ENCODE measurements at regions not wholly inside any gene's neighbourhood (a gene's known extent, or its start where the extent isn't known, plus 50 kb on each side); places are given as distances from the start of the nearest gene placed in this dataset.

DNA sequence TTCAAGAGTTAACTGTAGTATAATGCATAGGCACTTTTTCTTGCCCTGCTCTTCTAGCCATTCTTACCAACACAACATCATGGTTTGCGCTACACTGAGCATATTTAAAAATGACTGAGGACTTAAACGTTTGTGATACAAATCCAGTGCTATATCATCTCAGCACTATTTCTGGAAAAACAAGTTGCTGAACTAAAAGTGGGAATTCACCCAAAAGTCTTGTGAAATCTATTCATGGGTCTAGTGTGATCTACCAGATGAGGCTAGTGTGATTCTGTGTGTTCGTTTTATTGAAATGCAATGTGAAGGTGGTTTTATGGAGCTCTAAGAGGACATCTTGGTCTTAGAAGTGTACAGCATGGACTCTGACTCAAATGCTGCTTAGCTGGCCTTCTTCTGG lies 584.6 kb upstream of the POM121L12 start:
- H3K4me2 ChIP-seq (ENCODE audit: low read depth, low read length, poor library complexity, severe bottlenecking): no peak overlapping the region
- peaks cover 31% of the 10 kb centered on the region for H3K9me3 ChIP-seq (ENCODE audit: low read length)
- DNase-seq: no peak
- H3K36me3 ChIP-seq (ENCODE audit: insufficient read depth, low read length): no peaks in the 10 kb centered on the region
- H3K9ac ChIP-seq (ENCODE audit: low read length): no peak overlapping the region
- no peaks in the 10 kb centered on the region for H3K79me2 ChIP-seq (ENCODE audit: low read length)
- H3K9me2 ChIP-seq (replicated peaks; ENCODE audit: insufficient read depth, low read length): no peaks in the 10 kb centered on the region
- no peak overlapping the region for H3K27ac ChIP-seq (ENCODE audit: low read length)
- no peak overlapping the region for H3K4me3 ChIP-seq (ENCODE audit: low read length)
- H4K20me1 ChIP-seq (ENCODE audit: insufficient read depth, low read depth, low read length): no peaks in the 10 kb centered on the region
- H3K27me3 ChIP-seq (ENCODE audit: low read length): no peaks in the 10 kb centered on the region
- H2AFZ ChIP-seq (ENCODE audit: low read length): no peak overlapping the region
- no peaks in the 10 kb centered on the region for H3K4me1 ChIP-seq (ENCODE audit: low read length)

DNA sequence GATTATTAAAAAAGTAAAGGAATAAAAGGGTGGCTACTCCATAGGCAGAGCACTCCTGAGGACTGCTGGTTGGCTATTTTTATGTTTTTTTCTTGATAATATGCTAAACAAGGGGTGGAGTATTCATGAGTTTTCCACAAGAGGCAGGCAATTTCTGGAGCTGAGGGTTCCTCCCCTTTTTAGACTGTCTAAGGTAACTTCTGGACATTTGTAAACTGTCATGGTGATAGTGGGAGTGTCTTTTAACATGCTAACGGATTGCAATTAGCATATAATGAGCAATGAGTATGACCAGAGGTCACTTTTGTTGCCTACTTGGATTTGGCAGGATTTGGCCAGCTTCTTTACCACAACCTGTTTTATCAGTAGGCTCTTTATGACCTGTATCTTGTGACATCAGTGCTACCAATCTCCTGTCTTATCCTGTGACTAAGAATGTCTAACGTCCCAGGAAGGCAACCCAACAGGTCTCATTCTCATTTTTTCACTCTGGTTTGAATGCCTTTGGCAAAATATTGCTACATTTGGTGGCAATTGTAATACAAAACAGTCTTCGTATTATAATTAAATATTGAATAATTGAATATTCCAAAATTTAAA lies 587.8 kb upstream of the POM121L12 start:
- Histone ChIP-seq H3K9me3 (ENCODE audit: low read length) (peaks cover 33% of the 10 kb centered on the region), H3K4me2 (ENCODE audit: low read depth, low read length, poor library complexity, severe bottlenecking) (no peak overlapping the region), H3K4me3 (ENCODE audit: low read length) (no peak overlapping the region), H3K4me1 (ENCODE audit: low read length) (no peaks in the 10 kb centered on the region), H3K9me2 (replicated peaks; ENCODE audit: insufficient read depth, low read length) (no peaks in the 10 kb centered on the region), H3K79me2 (ENCODE audit: low read length) (no peaks in the 10 kb centered on the region), H3K36me3 (ENCODE audit: insufficient read depth, low read length) (no peaks in the 10 kb centered on the region), H3K27me3 (ENCODE audit: low read length) (no peaks in the 10 kb centered on the region), H2AFZ (ENCODE audit: low read length) (no peak overlapping the region), H3K27ac (ENCODE audit: low read length) (no peak overlapping the region), H3K9ac (ENCODE audit: low read length) (no peak overlapping the region), H4K20me1 (ENCODE audit: insufficient read depth, low read depth, low read length) (no peaks in the 10 kb centered on the region)
- no peak for DNase-seq

DNA sequence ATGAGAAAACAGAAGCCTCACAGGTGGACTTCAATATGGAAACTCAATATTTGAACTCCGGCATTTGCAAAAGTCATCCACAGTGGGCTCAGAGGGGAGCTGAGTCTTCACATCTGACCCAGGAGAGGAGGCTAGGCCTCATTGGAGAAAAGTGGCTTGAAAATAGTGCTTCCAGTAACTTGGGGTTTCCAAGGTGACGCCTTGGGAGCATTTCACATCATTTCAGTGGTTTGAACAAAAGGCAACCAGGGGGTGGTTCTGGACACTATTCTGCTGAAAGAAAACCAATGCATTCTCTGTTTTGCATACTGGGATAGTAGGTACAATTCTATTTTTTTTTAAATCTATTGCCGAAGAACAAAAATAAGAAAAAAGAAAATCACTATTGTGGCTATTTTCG lies 599.2 kb upstream of the POM121L12 start:
- Histone ChIP-seq H3K27ac (ENCODE audit: low read length) (no peak overlapping the region), H3K27me3 (ENCODE audit: low read length) (no peaks in the 10 kb centered on the region), H4K20me1 (ENCODE audit: insufficient read depth, low read depth, low read length) (no peaks in the 10 kb centered on the region), H3K36me3 (ENCODE audit: insufficient read depth, low read length) (no peaks in the 10 kb centered on the region), H3K9me3 (ENCODE audit: low read length) (peaks cover 13% of the 10 kb centered on the region), H3K9me2 (replicated peaks; ENCODE audit: insufficient read depth, low read length) (no peaks in the 10 kb centered on the region), H3K4me3 (ENCODE audit: low read length) (no peak overlapping the region), H3K9ac (ENCODE audit: low read length) (no peak overlapping the region), H2AFZ (ENCODE audit: low read length) (no peak overlapping the region), H3K79me2 (ENCODE audit: low read length) (no peaks in the 10 kb centered on the region), H3K4me1 (ENCODE audit: low read length) (no peaks in the 10 kb centered on the region), H3K4me2 (ENCODE audit: low read depth, low read length, poor library complexity, severe bottlenecking) (no peak overlapping the region)
- DNase-seq: no peak

DNA sequence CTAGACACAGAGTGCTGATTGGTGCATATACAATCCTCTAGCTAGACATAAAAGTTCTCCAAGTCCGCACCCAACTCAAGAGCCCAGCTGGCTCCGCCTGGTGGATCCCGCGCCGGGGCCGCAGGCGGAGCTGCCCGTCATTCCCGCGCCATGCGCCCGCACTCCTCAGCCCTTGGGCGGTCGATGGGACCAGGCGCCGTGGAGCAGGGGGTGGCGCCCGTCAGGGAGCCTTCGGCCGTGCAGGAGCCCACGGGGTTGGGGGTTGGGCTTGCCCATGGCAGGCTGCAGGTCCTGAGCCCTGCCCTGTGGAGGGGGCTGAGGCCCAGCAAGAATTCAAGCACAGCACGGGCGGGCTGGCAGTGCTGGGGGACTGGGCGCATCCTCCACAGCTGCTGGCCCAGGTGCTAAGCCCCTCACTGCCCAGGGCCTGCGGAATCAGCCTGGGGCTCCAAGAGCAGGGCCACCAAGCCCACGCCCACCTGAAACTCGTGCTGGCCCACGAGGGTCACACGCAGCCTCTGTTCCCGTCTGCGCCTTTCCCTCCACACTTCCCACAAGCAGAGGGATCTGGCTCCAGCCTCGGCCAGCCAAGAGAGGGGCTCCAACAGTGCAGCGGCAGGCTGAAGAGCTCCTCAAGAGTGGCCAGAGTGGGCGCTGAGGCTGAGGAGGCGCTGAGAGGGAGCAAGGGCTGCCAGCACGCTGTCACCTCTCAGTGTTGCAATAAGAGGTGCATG lies 604.2 kb upstream of the POM121L12 start:
- Histone ChIP-seq H3K27me3 (ENCODE audit: low read length) (no peaks in the 10 kb centered on the region), H3K79me2 (ENCODE audit: low read length) (no peaks in the 10 kb centered on the region), H3K27ac (ENCODE audit: low read length) (no peak overlapping the region), H3K9me2 (replicated peaks; ENCODE audit: insufficient read depth, low read length) (no peaks in the 10 kb centered on the region), H3K4me3 (ENCODE audit: low read length) (no peak overlapping the region), H3K36me3 (ENCODE audit: insufficient read depth, low read length) (no peaks in the 10 kb centered on the region), H3K9me3 (ENCODE audit: low read length) (peaks cover 7% of the 10 kb centered on the region; the same call in 1 of the 2 replicates), H4K20me1 (ENCODE audit: insufficient read depth, low read depth, low read length) (no peaks in the 10 kb centered on the region), H3K4me2 (ENCODE audit: low read depth, low read length, poor library complexity, severe bottlenecking) (no peak overlapping the region), H2AFZ (ENCODE audit: low read length) (no peak overlapping the region), H3K4me1 (ENCODE audit: low read length) (no peaks in the 10 kb centered on the region), H3K9ac (ENCODE audit: low read length) (no peak overlapping the region)
- no peak for DNase-seq

DNA sequence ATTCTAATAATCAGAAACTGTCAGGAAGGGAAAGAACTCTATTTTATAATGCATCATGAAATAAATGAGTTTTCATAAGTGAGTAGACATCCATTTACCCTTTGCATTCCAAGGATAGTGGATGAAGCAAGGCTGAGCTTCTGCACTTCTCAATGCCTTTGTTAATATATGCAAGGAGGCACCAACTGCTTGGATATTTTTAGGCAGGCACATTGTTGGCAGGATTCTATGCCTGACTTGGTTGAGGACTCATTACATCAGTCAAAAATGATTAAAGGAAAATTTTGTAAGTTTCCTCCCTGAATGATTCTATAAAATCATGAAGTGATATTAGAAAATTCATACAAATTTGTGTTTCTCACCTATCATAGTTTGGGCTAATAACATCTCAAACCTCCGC lies 612.2 kb upstream of the POM121L12 start:
- Histone ChIP-seq H2AFZ (ENCODE audit: low read length) (no peak overlapping the region), H3K9ac (ENCODE audit: low read length) (no peak overlapping the region), H3K4me3 (ENCODE audit: low read length) (no peak overlapping the region)

DNA sequence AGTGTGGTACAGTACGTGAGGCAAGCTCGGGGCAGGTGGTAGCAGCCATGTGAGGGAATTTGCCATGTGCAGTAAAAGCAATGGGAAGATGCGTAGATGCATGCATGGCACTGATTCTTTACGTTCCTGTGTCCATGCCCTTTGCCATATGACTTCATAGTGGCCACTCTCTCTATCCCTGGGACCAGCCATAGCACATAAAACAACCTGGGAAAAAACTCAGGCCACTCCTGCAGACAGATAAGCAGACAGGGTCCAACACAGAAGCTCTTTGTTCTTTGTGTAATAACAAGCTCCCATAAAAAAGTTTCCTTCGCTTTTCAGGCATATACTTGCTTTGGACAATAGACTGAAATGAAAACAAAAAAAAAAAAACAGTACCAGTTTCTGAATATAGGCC lies 622.4 kb upstream of the POM121L12 start:
- Histone ChIP-seq H3K27ac (ENCODE audit: low read length) (no peak overlapping the region), H3K9ac (ENCODE audit: low read length) (no peak overlapping the region), H3K9me2 (replicated peaks; ENCODE audit: insufficient read depth, low read length) (no peaks in the 10 kb centered on the region), H3K4me3 (ENCODE audit: low read length) (no peak overlapping the region), H2AFZ (ENCODE audit: low read length) (no peak overlapping the region), H3K9me3 (ENCODE audit: low read length) (peaks cover 33% of the 10 kb centered on the region), H4K20me1 (ENCODE audit: insufficient read depth, low read depth, low read length) (no peaks in the 10 kb centered on the region), H3K4me2 (ENCODE audit: low read depth, low read length, poor library complexity, severe bottlenecking) (no peak overlapping the region), H3K36me3 (ENCODE audit: insufficient read depth, low read length) (no peaks in the 10 kb centered on the region), H3K79me2 (ENCODE audit: low read length) (no peaks in the 10 kb centered on the region), H3K27me3 (ENCODE audit: low read length) (no peaks in the 10 kb centered on the region), H3K4me1 (ENCODE audit: low read length) (no peaks in the 10 kb centered on the region)
- no peak for DNase-seq

More for the DNA sequence above, 612.2 kb upstream of the POM121L12 start:
- H3K4me2 ChIP-seq (ENCODE audit: low read depth, low read length, poor library complexity, severe bottlenecking): no peak overlapping the region
- no peaks in the 10 kb centered on the region for H3K79me2 ChIP-seq (ENCODE audit: low read length)
- DNase-seq: no peak
- no peaks in the 10 kb centered on the region for H3K27me3 ChIP-seq (ENCODE audit: low read length)
- H3K9me3 ChIP-seq (ENCODE audit: low read length): peaks cover 8% of the 10 kb centered on the region
- no peaks in the 10 kb centered on the region for H3K4me1 ChIP-seq (ENCODE audit: low read length)
- no peak overlapping the region for H3K27ac ChIP-seq (ENCODE audit: low read length)
- no peaks in the 10 kb centered on the region for H4K20me1 ChIP-seq (ENCODE audit: insufficient read depth, low read depth, low read length)
- H3K9me2 ChIP-seq (replicated peaks; ENCODE audit: insufficient read depth, low read length): no peaks in the 10 kb centered on the region
- no peaks in the 10 kb centered on the region for H3K36me3 ChIP-seq (ENCODE audit: insufficient read depth, low read length)

DNA sequence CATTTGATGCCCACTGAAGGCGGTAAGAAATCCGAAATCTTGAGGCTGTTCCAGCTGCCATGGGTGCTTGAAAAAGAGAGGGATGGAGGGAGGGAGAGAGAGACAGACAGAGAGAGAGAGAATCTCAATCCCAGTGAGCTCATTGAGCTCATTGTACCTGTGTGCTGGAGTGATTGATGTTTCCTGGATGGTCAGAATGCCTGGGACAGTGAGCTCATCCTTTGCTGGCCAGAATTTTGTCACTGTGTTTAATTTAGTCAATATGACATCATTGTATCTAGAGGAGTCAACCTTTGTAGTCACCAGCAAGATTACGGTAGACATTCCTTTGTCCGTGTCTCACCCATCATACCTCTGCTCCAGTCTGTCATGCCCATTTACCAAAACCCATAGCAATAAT lies 625.4 kb upstream of the POM121L12 start:
- H3K4me1 ChIP-seq (ENCODE audit: low read length): no peaks in the 10 kb centered on the region
- H3K27me3 ChIP-seq (ENCODE audit: low read length): no peaks in the 10 kb centered on the region
- H3K27ac ChIP-seq (ENCODE audit: low read length): no peak overlapping the region
- no peak overlapping the region for H3K9ac ChIP-seq (ENCODE audit: low read length)
- peaks cover 28% of the 10 kb centered on the region for H3K9me3 ChIP-seq (ENCODE audit: low read length)
- no peak for DNase-seq
- no peak overlapping the region for H2AFZ ChIP-seq (ENCODE audit: low read length)
- H3K36me3 ChIP-seq (ENCODE audit: insufficient read depth, low read length): no peaks in the 10 kb centered on the region
- H4K20me1 ChIP-seq (ENCODE audit: insufficient read depth, low read depth, low read length): no peaks in the 10 kb centered on the region
- no peak overlapping the region for H3K4me2 ChIP-seq (ENCODE audit: low read depth, low read length, poor library complexity, severe bottlenecking)
- no peaks in the 10 kb centered on the region for H3K79me2 ChIP-seq (ENCODE audit: low read length)
- no peak overlapping the region for H3K4me3 ChIP-seq (ENCODE audit: low read length)
- H3K9me2 ChIP-seq (replicated peaks; ENCODE audit: insufficient read depth, low read length): no peaks in the 10 kb centered on the region

DNA sequence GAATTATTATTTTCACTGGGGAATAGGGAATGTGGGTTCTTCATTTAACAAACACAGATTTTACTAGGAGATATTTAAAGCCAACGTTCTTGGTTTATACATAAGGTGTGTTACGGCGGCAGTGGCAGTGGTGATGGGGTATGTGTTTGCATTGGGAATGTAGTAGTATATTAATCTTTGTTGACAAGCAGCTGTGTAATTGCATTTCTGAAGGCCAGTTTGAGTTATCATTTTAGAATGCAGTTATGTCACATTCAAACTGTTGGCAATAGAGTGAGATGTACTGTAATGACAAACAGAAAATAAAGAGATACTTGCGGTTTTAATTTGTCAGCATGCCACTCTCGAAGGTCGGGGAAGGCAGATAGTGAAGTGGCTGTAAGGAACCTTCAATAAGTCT lies 628.6 kb upstream of the POM121L12 start:
- H4K20me1 ChIP-seq (ENCODE audit: insufficient read depth, low read depth, low read length): no peaks in the 10 kb centered on the region
- no peak overlapping the region for H3K9ac ChIP-seq (ENCODE audit: low read length)
- no peaks in the 10 kb centered on the region for H3K9me2 ChIP-seq (replicated peaks; ENCODE audit: insufficient read depth, low read length)
- no peaks in the 10 kb centered on the region for H3K36me3 ChIP-seq (ENCODE audit: insufficient read depth, low read length)
- H3K27me3 ChIP-seq (ENCODE audit: low read length): no peaks in the 10 kb centered on the region
- no peaks in the 10 kb centered on the region for H3K79me2 ChIP-seq (ENCODE audit: low read length)
- no peak overlapping the region for H2AFZ ChIP-seq (ENCODE audit: low read length)
- H3K4me1 ChIP-seq (ENCODE audit: low read length): no peaks in the 10 kb centered on the region
- no peak overlapping the region for H3K27ac ChIP-seq (ENCODE audit: low read length)
- no peak overlapping the region for H3K4me3 ChIP-seq (ENCODE audit: low read length)
- H3K4me2 ChIP-seq (ENCODE audit: low read depth, low read length, poor library complexity, severe bottlenecking): no peak overlapping the region
- no peak for DNase-seq
- H3K9me3 ChIP-seq (ENCODE audit: low read length): peaks cover 14% of the 10 kb centered on the region

Measured in Karpas-422 (cell line).